ENCODE measurements at regions not wholly inside any gene's neighbourhood (a gene's known extent, or its start where the extent isn't known, plus 50 kb on each side); places are given as distances from the start of the nearest gene placed in this dataset.

- no peaks in the 10 kb centered on the region for H3K36me3 ChIP-seq (ENCODE audit: control insufficient read depth in 1 of 2, insufficient read depth in 2 of 2, low read length in 2 of 2)
- H3K9ac ChIP-seq (ENCODE audit: low read length), result no peak overlapping the region
- H3K27me3 ChIP-seq (ENCODE audit: insufficient read depth, low read length), result no peaks in the 10 kb centered on the region
- no peak overlapping the region for H2BK12ac ChIP-seq (ENCODE audit: low read length)
- no peak overlapping the region for H4K12ac ChIP-seq (ENCODE audit: low read depth, low read length)
- no peak overlapping the region for H3K27ac ChIP-seq (ENCODE audit: low read depth, low read length)
- no peak overlapping the region for H3K4me3 ChIP-seq (ENCODE audit: low read depth, low read length)
- peaks cover 1% of the 10 kb centered on the region for H3K9me3 ChIP-seq (ENCODE audit: insufficient read depth, low read depth, low read length)
- H4K8ac ChIP-seq (ENCODE audit: low read depth, low read length), result no peak overlapping the region
- H3K4me2 ChIP-seq (ENCODE audit: low read length), result no peak overlapping the region
- H3K23ac ChIP-seq (ENCODE audit: low read length), result no peak overlapping the region
- no peak for DNase-seq
- no peaks in the 10 kb centered on the region for H3K79me2 ChIP-seq (ENCODE audit: control insufficient read depth, insufficient read depth, low read length, poor library complexity)
- no peak overlapping the region for H4K91ac ChIP-seq (ENCODE audit: low read depth, low read length)
- H3K4ac ChIP-seq (ENCODE audit: low read depth, low read length), result no peak overlapping the region
- WGBS (ENCODE audit: extremely low coverage, insufficient coverage, insufficient read length), result no CpG with 5 or more reads among the region's 5 CpGs
- H3K79me1 ChIP-seq (ENCODE audit: low read length), result no peaks in the 10 kb centered on the region
- H2AFZ ChIP-seq (ENCODE audit: insufficient read depth, low read length, poor library complexity), result no peak overlapping the region
- no peak overlapping the region for H2BK5ac ChIP-seq (ENCODE audit: low read depth, low read length, poor library complexity)
- H3K4me1 ChIP-seq (ENCODE audit: control insufficient read depth in 1 of 2, insufficient read depth in 2 of 2, low read length in 2 of 2), result no peaks in the 10 kb centered on the region
- H2BK120ac ChIP-seq (ENCODE audit: insufficient read depth, low read length, poor library complexity), result no peak overlapping the region
- no peak overlapping the region for H2AK5ac ChIP-seq (ENCODE audit: low read length)
- H3K18ac ChIP-seq (ENCODE audit: low read length), result no peak overlapping the region
- H3K14ac ChIP-seq (ENCODE audit: low read length), result no peak overlapping the region
Measured at GRCh38 chr5:130277002-130277401, 372.7 kb downstream of the CHSY3 start.

GRCh38 chr5:130272837-130273236 is 368.6 kb downstream of the CHSY3 start:
- Histone ChIP-seq H3K79me2 (ENCODE audit: control insufficient read depth, insufficient read depth, low read length, poor library complexity) (no peaks in the 10 kb centered on the region), H3K27me3 (ENCODE audit: insufficient read depth, low read length) (no peaks in the 10 kb centered on the region), H4K91ac (ENCODE audit: low read depth, low read length) (no peak overlapping the region), H3K36me3 (ENCODE audit: control insufficient read depth in 1 of 2, insufficient read depth in 2 of 2, low read length in 2 of 2) (no peaks in the 10 kb centered on the region), H3K9me3 (ENCODE audit: insufficient read depth, low read depth, low read length) (peaks cover 1% of the 10 kb centered on the region), H3K4ac (ENCODE audit: low read depth, low read length) (no peak overlapping the region), H3K4me3 (ENCODE audit: low read depth, low read length) (no peak overlapping the region), H3K4me2 (ENCODE audit: low read length) (no peak overlapping the region), H4K8ac (ENCODE audit: low read depth, low read length) (no peak overlapping the region), H3K18ac (ENCODE audit: low read length) (no peak overlapping the region), H2BK12ac (ENCODE audit: low read length) (no peak overlapping the region), H3K4me1 (ENCODE audit: control insufficient read depth in 1 of 2, insufficient read depth in 2 of 2, low read length in 2 of 2) (no peaks in the 10 kb centered on the region), H3K27ac (ENCODE audit: low read depth, low read length) (no peak overlapping the region), H3K79me1 (ENCODE audit: low read length) (no peaks in the 10 kb centered on the region), H2BK5ac (ENCODE audit: low read depth, low read length, poor library complexity) (no peak overlapping the region), H3K23ac (ENCODE audit: low read length) (no peak overlapping the region), H2AK5ac (ENCODE audit: low read length) (no peak overlapping the region), H3K9ac (ENCODE audit: low read length) (no peak overlapping the region), H2BK120ac (ENCODE audit: insufficient read depth, low read length, poor library complexity) (no peak overlapping the region), H3K14ac (ENCODE audit: low read length) (no peak overlapping the region), H2AFZ (ENCODE audit: insufficient read depth, low read length, poor library complexity) (no peak overlapping the region), H4K12ac (ENCODE audit: low read depth, low read length) (no peak overlapping the region)
- no peak for DNase-seq
- WGBS (ENCODE audit: extremely low coverage, insufficient coverage, insufficient read length), result no CpG with 5 or more reads among the region's 2 CpGs

GRCh38 chr5:130270786-130271185 is 366.5 kb downstream of the CHSY3 start:
- no peak for DNase-seq
- Histone ChIP-seq H3K9me3 (ENCODE audit: insufficient read depth, low read depth, low read length) (no peaks in the 10 kb centered on the region), H2BK5ac (ENCODE audit: low read depth, low read length, poor library complexity) (no peak overlapping the region), H4K8ac (ENCODE audit: low read depth, low read length) (no peak overlapping the region), H3K4me2 (ENCODE audit: low read length) (no peak overlapping the region), H2BK120ac (ENCODE audit: insufficient read depth, low read length, poor library complexity) (no peak overlapping the region), H3K18ac (ENCODE audit: low read length) (no peak overlapping the region), H3K4ac (ENCODE audit: low read depth, low read length) (no peak overlapping the region), H3K23ac (ENCODE audit: low read length) (no peak overlapping the region), H3K9ac (ENCODE audit: low read length) (no peak overlapping the region), H2AFZ (ENCODE audit: insufficient read depth, low read length, poor library complexity) (no peak overlapping the region), H3K36me3 (ENCODE audit: control insufficient read depth in 1 of 2, insufficient read depth in 2 of 2, low read length in 2 of 2) (no peaks in the 10 kb centered on the region), H2AK5ac (ENCODE audit: low read length) (no peak overlapping the region), H3K4me1 (ENCODE audit: control insufficient read depth in 1 of 2, insufficient read depth in 2 of 2, low read length in 2 of 2) (no peaks in the 10 kb centered on the region), H3K14ac (ENCODE audit: low read length) (no peak overlapping the region), H3K4me3 (ENCODE audit: low read depth, low read length) (no peak overlapping the region), H4K12ac (ENCODE audit: low read depth, low read length) (no peak overlapping the region), H3K79me1 (ENCODE audit: low read length) (no peaks in the 10 kb centered on the region), H3K79me2 (ENCODE audit: control insufficient read depth, insufficient read depth, low read length, poor library complexity) (no peaks in the 10 kb centered on the region), H2BK12ac (ENCODE audit: low read length) (no peak overlapping the region), H4K91ac (ENCODE audit: low read depth, low read length) (no peak overlapping the region), H3K27ac (ENCODE audit: low read depth, low read length) (no peak overlapping the region), H3K27me3 (ENCODE audit: insufficient read depth, low read length) (no peaks in the 10 kb centered on the region)

GRCh38 chr5:130268489-130268888 is 364.2 kb downstream of the CHSY3 start:
- no peak overlapping the region for H3K27ac ChIP-seq (ENCODE audit: low read depth, low read length)
- no peak overlapping the region for H3K18ac ChIP-seq (ENCODE audit: low read length)
- no peak overlapping the region for H3K4me2 ChIP-seq (ENCODE audit: low read length)
- no peak overlapping the region for H2BK120ac ChIP-seq (ENCODE audit: insufficient read depth, low read length, poor library complexity)
- H3K4me3 ChIP-seq (ENCODE audit: low read depth, low read length), result no peak overlapping the region
- no peak overlapping the region for H2AFZ ChIP-seq (ENCODE audit: insufficient read depth, low read length, poor library complexity)
- no peak overlapping the region for H3K23ac ChIP-seq (ENCODE audit: low read length)
- H3K36me3 ChIP-seq (ENCODE audit: control insufficient read depth in 1 of 2, insufficient read depth in 2 of 2, low read length in 2 of 2), result no peaks in the 10 kb centered on the region
- H3K4ac ChIP-seq (ENCODE audit: low read depth, low read length), result no peak overlapping the region
- no peaks in the 10 kb centered on the region for H3K27me3 ChIP-seq (ENCODE audit: insufficient read depth, low read length)
- H3K79me1 ChIP-seq (ENCODE audit: low read length), result no peaks in the 10 kb centered on the region
- no peaks in the 10 kb centered on the region for H3K79me2 ChIP-seq (ENCODE audit: control insufficient read depth, insufficient read depth, low read length, poor library complexity)
- no peak overlapping the region for H2BK12ac ChIP-seq (ENCODE audit: low read length)
- DNase-seq, result no peak
- no peak overlapping the region for H4K12ac ChIP-seq (ENCODE audit: low read depth, low read length)
- H4K91ac ChIP-seq (ENCODE audit: low read depth, low read length), result no peak overlapping the region
- no peaks in the 10 kb centered on the region for H3K4me1 ChIP-seq (ENCODE audit: control insufficient read depth in 1 of 2, insufficient read depth in 2 of 2, low read length in 2 of 2)
- H3K9me3 ChIP-seq (ENCODE audit: insufficient read depth, low read depth, low read length), result no peaks in the 10 kb centered on the region
- H3K9ac ChIP-seq (ENCODE audit: low read length), result no peak overlapping the region
- no peak overlapping the region for H3K14ac ChIP-seq (ENCODE audit: low read length)
- H2AK5ac ChIP-seq (ENCODE audit: low read length), result no peak overlapping the region
- H2BK5ac ChIP-seq (ENCODE audit: low read depth, low read length, poor library complexity), result no peak overlapping the region
- no peak overlapping the region for H4K8ac ChIP-seq (ENCODE audit: low read depth, low read length)
- WGBS (ENCODE audit: extremely low coverage, insufficient coverage, insufficient read length), result no CpG with 5 or more reads among the region's 2 CpGs

Measured in trophoblast cell (in vitro differentiated cells and primary cell).